GM18508 (cell line): ENCODE measurements at regions not wholly inside any gene's neighbourhood (a gene's known extent, or its start where the extent isn't known, plus 50 kb on each side); places are given as distances from the start of the nearest gene placed in this dataset.
"Not testable (repeated sequence)": the region's sequence is repeated elsewhere in the genome, so short reads cannot be mapped to it uniquely, and the experiment has no call there.

ENCODE experiments used
- ATAC-seq: cut with Tn5 transposase; IDR thresholded peaks from one replicate; pipeline ENCODE4 v1.9.1; 2021; ENCODE audit warnings: moderate number of reproducible peaks; ENCODE audit not compliant: insufficient read depth, unreplicated experiment

DNA sequence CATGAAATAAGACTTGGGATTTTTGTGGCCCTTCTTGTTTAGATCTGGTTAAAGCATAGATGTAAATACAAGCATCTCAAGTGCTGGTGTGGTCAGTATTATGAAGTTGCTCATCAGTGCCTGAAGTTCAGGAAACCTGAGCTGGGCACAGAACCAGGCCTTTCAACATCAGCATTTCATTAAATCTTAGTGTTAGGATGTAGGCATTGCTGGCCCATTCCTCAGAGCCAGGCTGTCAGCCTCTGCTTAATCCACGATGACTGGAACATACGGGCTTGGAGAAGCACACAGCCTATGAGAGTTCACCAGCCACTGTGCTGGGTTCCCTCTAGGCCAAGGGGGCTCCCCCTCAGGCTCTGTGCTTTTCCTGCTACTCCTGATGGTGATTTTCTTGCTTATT is 270.2 kb downstream of the EN1 start:
- ATAC-seq, result no peak

DNA sequence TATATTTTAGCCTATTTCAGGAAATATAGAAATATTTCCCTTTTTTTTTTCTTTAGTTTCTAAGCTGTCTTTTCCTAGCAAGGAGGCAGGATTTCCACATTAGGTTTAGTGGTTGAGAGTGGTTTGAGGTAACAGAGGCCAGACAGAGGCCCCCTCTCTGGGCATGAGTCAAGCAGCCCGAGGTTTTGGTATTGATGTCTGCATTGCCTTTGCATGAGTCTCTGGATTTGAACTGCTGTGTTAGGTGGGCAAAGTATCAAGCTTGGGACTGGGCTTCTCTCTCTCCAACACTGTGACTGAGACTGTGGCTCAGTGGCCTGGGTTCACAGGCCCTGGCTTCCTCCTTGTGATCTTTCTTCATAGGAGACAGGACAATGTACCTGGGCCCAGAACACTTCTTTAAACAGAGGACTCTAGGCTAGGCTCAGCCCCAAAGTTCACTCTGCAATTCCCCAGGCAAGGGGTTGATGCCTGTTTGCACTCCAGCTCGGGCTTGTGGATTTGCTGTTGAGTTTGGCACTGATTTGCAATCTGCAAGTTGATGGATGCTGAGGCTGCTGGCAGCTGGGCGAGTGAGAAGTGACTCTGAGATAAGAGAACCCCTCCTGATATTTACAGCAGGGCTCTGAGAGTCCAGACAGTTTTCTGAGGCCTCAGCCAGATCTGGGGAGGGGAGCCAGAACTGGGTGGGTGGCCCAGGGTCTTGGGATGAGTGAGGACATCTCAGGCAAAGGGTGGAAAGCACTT is 271.2 kb downstream of the EN1 start:
- no peak for ATAC-seq

DNA sequence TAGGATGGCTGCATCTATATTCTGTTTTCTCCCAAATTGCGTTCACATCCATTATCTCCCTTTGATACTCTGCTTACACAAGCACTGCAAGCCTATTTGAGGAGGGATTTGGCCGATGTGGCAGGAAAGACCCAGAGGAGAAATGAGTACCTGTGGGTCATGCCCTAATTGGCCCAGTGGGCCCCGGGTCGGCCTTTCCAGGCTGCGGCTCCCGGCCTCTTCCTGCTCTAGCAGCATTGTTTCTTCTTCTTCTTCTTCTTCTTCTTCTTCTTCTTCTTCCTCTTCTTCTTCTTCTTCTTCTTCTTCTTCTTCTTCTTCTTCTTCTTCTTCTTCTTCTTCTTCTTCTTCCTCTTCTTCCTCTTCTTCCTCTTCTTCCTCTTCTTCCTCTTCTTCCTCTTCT is 275.1 kb downstream of the EN1 start:
- ATAC-seq, result not testable (repeated sequence)

DNA sequence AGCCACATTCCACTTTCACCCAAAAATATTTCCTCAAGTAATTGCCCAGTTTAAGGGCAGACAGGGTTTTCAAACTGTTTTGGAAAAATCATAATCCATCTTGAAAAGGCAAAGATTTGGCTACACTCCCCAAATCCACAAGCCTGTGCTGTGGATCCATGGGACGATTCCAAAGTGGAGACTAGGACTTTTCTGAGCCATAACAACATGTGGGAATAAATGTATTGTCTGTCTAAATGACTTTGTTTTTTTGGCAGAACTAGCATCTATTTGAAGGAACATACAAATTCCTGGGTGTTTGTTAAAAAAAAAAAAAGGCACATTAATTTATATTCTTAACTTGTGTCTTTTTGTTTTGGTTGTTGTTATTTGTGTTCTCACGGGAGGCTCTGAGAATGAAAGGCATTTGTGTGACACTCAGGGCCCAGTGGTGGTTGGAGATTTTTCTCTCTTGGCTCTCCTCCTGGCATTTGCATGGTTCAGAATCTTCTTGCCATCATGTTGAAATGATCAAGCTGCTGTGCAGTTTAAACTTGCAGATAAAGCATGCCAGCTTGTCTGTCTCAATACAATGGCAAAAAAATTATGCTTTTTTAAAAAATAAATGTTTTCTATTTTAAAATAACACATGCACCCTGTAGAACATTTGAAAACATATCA is 277.4 kb downstream of the EN1 start:
- no peak for ATAC-seq

DNA sequence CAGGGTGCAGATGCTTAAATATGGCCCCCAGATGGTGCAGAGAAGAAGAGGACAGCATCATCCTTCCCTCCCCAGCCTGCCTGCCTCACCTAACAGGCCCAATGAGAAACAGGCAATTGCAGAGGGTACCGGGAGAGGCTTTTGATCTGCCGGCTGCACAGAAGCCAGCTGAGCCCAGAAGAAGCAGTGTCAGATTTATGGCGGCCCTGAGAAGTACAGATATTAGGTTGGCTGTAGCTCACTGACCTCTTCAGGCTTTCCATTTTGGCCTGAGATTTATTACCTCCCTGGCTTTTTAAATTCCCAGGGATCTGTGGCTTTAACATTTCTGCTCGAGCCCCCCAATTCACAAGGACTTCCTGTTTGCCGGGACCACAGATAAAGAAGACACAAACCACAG is 278.7 kb downstream of the EN1 start:
- ATAC-seq, result no peak

DNA sequence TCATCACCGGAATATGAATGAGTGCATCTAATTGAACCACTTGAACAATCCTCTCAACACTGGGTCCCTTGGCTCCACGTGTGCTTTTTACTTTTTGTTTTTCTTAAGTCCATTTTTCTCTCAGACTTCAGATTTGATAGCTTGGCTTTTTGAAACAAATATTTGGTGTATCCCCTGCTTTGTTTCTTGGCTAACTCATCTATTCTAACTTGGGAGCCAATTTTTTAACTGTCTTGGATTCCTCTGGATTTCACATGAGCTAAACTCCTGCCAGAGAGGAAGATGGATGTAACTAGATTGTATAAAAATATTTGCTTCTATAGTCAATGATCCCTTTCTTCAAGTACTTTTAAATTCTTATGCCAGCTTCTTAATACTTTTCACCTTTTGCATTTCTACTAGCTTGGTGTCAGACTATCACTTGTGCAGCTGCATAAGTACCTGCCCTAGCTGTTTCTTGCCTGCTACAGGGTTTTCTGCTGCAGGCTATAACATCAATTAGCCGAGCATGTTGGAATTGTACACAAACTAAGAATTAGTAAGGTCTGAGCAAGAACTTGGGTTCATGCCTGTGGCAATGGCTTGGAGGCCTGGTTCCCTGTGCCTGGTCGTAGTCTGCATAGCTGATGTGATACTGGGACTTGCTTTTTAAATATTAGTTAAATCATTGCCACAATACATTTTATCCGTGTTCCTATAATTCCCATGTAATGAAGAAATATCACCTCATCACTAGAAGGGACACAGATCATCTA is 281.5 kb downstream of the EN1 start:
- ATAC-seq, result no peak

DNA sequence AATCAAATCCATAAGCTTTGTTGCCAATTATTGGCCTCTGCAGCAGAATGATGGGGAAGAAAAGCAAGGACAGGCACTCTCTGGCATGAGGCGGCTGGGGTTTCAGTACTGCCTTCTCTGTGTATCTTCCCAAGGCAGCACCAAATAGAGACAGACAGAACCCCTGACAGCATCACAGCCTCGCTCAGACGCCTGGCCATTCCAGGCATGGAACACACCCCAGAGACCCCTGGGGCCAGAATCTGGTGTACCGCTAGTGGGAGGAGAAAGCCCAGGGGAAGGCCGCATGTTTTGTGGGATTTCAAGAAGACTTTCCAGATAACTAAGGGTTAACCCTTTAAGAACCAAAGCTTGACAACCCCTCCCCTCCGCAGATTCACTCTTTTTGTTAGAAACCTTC is 282.1 kb downstream of the EN1 start:
- no peak for ATAC-seq

DNA sequence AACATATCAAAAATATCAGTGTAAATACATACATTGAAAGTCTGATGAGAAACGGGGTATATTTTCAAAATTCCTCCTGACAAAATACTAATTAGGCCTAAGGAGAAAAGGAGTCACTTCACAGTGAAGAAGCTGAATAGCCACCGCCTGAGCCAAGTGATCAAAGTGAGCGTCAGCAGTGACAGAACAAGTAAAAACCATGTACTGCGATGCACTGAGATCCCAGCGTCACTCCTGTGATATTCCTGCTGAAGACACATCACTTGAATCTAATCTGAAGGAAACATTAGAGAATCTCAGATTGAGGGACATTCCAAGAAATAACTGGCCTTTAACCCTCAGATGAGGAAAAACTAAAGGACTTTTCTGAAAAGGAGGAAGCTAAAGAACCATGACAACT is 285.3 kb downstream of the EN1 start:
- no peak for ATAC-seq

DNA sequence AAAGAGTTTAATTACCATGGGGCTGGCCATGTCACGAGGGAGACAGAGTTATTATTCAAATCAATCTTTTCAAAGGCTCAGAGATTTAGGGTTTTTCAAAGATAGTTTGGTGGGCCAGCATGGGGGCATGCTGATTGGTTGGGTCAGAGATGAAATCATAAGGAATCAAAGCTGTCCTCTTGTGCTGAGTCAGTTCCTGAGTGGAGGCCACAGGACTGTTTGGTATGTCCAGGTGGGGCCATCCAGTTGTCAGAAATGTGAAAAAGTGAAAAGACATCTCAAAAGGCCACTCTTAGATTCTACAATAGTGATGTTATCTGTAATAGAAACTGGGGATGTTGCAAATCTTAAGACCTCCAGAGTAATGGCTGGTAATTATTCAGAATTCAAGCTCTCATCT is 288.6 kb downstream of the EN1 start:
- no peak for ATAC-seq

DNA sequence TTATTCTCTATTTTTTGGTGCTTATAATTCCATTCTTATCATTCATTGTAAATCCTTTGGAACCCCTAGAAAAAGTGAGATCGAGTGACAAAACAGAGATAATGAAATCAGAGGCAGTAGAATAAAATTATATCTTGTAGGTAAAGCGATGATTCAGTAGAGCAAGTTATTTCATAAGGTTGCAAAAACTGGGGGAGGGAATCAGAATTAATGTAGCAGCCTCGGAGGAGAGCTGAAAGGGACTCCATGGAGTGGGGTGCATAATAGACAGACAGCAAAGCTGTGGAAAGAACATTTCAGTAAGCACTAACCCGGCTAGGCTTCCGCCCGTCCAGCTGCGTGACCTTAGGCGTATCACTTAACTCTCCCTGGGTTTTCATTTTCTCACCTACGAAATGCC is 289.7 kb downstream of the EN1 start:
- ATAC-seq, result no peak

DNA sequence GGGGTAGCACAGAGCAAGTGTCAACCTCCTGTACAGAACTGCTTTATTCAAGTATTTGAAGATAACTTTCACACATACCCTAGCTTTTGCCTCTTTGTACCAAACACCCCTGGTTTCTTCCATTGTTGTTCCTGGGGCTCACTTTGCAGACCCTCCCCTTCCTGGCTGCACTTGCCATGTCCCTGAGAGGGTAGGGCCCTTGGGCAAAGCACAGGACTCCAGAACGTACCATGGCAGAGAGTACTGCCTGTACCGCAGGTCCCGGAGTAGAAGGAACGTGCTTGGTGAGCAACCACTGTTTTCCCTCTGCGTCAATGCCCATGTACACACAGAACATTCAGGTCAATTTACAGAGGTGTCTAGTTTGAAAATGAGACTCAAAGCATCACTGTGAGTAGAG is 290.4 kb downstream of the EN1 start:
- no peak for ATAC-seq

DNA sequence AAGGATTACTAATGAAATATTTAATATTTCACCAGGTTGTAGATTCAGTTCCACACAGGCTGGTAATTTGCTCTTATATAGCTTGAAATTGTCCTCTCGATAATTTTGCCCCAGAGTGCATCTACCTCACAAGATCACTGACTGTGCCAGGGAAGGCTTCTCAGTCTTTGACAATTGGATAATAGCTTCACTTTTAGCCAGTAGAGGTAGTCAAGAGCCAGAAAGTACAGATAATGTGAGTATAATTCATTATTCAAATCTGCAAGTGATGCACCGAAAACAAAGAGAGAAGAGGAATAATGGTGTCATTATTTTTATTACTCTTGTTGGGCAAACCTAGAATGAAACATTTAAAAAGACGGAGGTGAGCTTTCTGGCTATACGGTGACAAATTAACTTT is 292.8 kb downstream of the EN1 start:
- ATAC-seq, result no peak

DNA sequence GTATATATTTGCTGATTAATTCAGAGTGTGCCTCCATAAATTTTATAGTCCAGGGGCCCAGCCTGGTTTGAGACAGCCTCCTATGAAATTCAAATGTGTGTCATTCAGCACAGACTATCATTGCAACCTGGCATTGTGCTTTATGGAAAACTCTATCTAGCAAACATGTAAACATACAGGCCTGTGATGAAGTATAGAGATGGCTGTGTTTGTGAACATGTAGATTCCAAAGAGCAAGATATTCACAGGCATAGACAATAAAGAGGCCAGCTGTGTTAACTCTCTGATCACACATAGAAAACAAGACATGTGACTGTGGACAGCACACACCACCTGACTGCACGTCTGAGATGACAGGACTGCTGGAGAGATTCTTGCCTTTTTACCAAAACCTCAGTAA is 297.9 kb downstream of the EN1 start:
- no peak for ATAC-seq

DNA sequence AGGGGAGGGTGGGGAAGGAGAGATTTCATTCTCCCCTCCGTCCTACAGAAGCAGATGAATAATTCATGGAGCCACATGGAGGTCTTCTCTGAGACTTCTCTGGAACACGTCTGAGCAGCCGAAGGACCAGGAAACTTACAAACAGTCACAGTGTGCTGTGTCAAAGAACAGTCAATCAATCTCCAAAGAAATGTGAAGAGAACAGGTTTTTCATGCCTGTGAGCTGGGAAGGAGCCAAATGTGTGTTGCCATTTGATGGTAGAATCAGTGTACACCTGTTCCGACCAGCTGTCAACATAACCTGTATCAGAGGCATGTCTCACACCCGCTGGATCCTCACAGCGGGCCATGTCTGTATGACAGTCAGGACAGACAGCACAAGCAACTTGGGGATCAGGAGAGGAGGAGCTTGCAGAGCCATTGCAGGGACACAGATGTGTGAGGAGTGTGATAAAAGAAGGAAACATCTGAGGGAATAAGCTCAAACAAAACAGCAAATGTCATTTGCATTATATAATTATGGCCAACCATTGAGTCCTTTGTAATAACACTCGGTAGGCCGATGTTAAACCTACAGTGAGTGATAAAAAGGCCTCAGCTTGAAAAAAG is 298.5 kb downstream of the EN1 start:
- ATAC-seq, result no peak

DNA sequence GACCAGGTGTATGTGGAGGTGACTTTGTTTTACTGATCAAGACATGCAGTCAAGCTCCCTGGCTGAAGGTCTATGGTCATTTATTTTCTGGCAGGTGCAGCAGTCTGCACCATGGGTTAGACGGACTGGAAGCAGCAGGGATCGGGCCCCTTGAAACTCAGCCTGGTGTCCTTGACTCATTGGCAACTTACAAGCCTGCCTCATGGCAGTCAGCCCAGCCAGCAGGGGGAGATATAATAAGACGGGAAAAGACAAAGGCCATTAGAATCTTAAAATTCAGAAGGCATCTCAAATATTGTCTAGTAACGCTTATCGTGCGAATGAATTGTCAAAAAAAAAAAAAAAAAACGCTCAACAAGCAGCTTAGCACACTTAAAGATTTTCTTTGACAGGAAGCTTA is 308.2 kb downstream of the EN1 start:
- no peak for ATAC-seq

DNA sequence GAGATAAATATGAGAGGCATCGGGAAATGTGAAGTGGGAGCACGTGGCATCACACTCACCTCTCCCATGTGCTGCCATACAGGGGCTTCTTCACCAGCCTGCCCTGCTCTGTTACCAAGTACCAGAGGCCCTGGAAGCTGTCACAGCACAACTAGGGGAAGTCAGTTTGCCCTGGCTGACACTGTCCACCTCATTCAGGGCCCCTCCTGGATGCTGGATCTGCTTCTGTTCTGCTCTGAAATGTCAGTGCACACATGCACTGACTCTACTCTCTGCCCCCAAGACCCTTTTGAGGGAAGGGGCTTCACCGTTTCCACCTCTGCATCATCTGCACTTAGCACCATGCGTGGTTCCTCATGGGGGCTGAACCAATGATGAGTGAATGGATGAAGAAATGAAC is 311.1 kb downstream of the EN1 start:
- no peak for ATAC-seq

DNA sequence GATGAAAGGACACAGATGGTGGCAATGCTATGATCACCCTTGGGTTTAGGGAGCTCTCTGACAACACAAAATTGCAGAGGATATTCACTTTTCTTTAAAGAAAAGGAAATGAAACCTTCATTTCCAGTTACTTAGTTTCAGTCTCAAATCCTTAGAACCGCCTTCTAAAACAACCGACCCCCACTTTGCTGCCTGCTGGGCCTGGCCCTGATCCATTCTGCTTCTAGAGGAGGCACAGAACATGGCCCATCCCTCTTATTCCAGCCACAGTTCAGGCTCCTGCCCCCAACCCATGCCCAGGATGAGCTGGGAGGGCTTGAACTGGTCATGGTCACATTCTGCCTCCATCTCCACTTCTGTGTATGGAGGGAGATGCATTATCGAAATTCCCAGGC is 311.6 kb downstream of the EN1 start:
- no peak for ATAC-seq

DNA sequence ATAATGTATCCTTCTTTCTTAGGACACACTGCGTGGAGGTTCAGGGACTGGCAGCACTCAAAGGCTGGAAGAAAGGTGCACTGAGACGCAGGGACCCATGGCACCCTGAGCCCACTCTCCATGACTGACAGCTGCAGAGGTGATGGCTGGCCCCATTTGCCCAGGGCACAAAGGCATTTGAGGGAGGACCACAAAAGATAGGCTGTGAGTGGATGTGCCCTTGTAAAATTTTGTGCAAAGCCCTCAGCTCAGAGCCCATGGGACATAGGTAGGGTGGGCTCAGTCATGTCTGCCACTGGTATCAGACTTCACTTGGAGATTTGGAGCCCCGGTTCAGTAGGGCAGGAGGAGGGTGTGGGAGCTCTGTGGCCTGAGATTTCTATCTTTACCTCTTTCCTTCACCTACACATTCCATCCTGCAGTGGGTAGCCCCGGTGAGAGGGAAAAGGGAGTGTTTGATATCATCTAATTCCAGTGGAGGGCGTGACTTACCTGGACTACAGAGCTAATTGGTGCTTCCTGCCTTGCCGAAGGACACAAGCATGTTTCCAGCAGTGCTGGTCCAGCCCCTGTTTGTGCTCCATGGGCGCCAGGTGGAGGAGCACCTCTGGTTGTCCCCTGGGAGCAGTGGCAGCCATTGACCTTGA is 312.2 kb downstream of the EN1 start:
- ATAC-seq, result no peak

DNA sequence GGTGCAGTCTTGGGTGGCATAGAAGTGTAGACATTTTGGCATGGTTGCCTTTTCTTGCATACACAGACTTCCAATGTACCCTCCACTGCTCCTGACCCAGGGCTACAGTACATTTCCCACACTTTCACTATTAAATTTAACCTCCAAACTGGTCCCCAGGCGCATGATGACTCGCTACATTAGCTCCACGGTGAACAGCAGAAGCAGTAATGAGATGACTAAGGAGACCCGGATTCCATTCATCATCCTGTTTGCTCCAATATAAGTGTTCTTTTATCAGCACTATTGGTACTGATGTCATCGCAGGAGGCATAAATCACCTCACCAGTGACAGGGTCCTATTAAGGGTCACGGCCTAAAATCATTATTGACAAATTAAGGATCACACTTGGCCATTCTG is 316.5 kb downstream of the EN1 start:
- no peak for ATAC-seq

DNA sequence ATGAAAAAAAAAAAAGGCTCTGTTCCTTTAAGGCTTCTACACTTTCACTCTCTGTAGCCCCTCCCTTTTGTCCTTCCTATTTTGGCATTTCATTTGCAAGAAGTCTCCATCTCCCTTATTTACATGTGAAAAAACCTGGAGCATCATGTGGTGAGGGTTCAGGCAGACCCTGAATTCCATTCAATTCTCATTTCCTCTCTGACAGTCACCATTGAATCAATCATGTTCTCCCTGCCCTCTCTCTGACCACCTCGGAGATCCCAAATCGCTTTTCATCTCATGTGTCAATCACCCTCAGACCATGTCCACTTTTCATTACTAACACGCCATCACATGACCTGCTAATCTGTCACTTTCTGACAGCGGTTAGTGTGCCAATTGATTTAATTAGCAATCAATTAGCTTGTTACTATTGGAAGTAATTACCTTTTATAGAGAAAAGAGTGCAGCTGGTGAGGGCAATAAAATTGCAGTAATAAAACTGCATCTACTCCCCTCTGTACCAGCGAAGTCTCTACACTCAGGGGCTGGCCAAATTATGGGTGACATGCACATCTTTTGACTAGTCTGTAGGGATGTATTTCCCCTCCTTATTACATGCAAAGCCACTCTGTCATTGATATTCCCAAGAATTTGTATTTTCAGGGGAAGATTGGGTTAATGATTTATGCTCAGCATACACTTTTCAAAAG is 317.4 kb downstream of the EN1 start:
- no peak for ATAC-seq
